Psoas muscle (tissue), 7 donors: ENCODE measurements at regions not wholly inside any gene's neighbourhood (a gene's known extent, or its start where the extent isn't known, plus 50 kb on each side); places are given as distances from the start of the nearest gene placed in this dataset.

ENCODE experiments used
- ATAC-seq, 4 donors: fragments of 200-7000 bp; cut with Tn5 transposase; one replicate each; pipeline ENCODE4 v1.9.1; 2020; ENCODE audit warnings: moderate library complexity in 3 of 4, mild to moderate bottlenecking in 2 of 4
- DNase-seq, 2 donors: peaks; one replicate each; pipeline ENCODE4 v3.0.0-alpha.2; 2020
- H3K27ac ChIP-seq: fragments of 200-600 bp; one replicate; pipeline ENCODE4 v1.8.0; 2022
- H3K27me3 ChIP-seq, 3 donors: fragments of 200-600 bp in 1 of 3; one replicate each; pipeline versions ENCODE4 v1.6.1 to v1.8.0; 2013 to 2022; ENCODE audit warnings: low read length in 2 of 3, mild to moderate bottlenecking in 2 of 3, moderate library complexity in 1 of 3; ENCODE audit not compliant: insufficient read depth in 3 of 3
- H3K36me3 ChIP-seq, 2 donors: fragments of 200-600 bp in 1 of 2; one replicate each; pipeline versions ENCODE4 v1.6.1 to v1.8.0; 2013 to 2022; ENCODE audit warnings: low read depth in 1 of 2, mild to moderate bottlenecking in 1 of 2, moderate library complexity in 1 of 2; ENCODE audit not compliant: insufficient read depth in 1 of 2
- H3K4me1 ChIP-seq: fragments of 200-600 bp; one replicate; pipeline ENCODE4 v1.8.0; 2022
- H3K4me3 ChIP-seq: fragments of 200-600 bp; one replicate; pipeline ENCODE4 v1.8.0; 2022; ENCODE audit warnings: mild to moderate bottlenecking
- H3K9me3 ChIP-seq: fragments of 200-600 bp; one replicate; pipeline ENCODE4 v1.8.0; 2022
- CTCF ChIP-seq: fragments of 200-600 bp; IDR thresholded peaks from one replicate; pipeline ENCODE4 v1.8.0; 2022; ENCODE audit warnings: antibody characterized with exemption
- WGBS, 3 donors: extraction: QIAGEN DNeasy Blood & Tissue Kit; methylation state at CpG; one replicate each; pipeline versions ENCODE4 v1.1.6 to v1.1.7; 2013; 5-methylcytosine and 5-hydroxymethylcytosine counted together
- intact Hi-C, 2 donors: fragments of 100-400 bp; cut with DNase I; formaldehyde crosslinking; loops; one replicate each; pipeline versions ENCODE4 v1.11.0 to v1.14.2; 2022
- donor health status: healthy with polysubstance abuse.
- donor health status: DM: no; HTN: no; CAD: no; lungs with moderate emphysema.
- donor health status: Bipolar disorder and iron deficiency.
- donor health status: healthy.
- donor health status: DM: yes; HTN: yes; CAD: no.
- donor health status: DM: no; HTN: no; CAD: no.
- donor health status: DM: yes; HTN: yes; CAD: no.

GRCh38 chr4:111793433-111794091, 351.7 kb upstream of the FAM241A start:
- no peak for ATAC-seq

GRCh38 chr4:111797455-111798163, 347.6 kb upstream of the FAM241A start:
- H3K9me3 ChIP-seq: no peaks in the 10 kb centered on the region
- ATAC-seq (no peak), DNase-seq (no peak)
- no peaks in the 10 kb centered on the region for H3K36me3 ChIP-seq
- no peaks in the 10 kb centered on the region for H3K4me1 ChIP-seq
- no peak overlapping the region for H3K4me3 ChIP-seq
- no peak overlapping the region for H3K27ac ChIP-seq
- WGBS, 3 donors: 80 to 83% (median 81%) methylated on average over 5 of the region's 5 CpGs
- intact Hi-C loops: no loop called here
- no peak for TF ChIP-seq CTCF
- H3K27me3 ChIP-seq: no peaks in the 10 kb centered on the region

More at GRCh38 chr4:111793433-111794091, 351.7 kb upstream of the FAM241A start:
- no peak for DNase-seq
- Histone ChIP-seq H3K4me1 (no peaks in the 10 kb centered on the region), H3K4me3 (no peak overlapping the region), H3K27ac (no peak overlapping the region), H3K9me3 (no peaks in the 10 kb centered on the region), H3K36me3 (no peaks in the 10 kb centered on the region), H3K27me3 (peaks cover 0 to 12% (median 0%) of the 10 kb centered on the region in 3 donors)
- WGBS, 3 donors: 64 to 71% (median 70%) methylated on average over 2 of the region's 2 CpGs
- intact Hi-C loops: no loop called here
- TF ChIP-seq CTCF: no peak

DNA sequence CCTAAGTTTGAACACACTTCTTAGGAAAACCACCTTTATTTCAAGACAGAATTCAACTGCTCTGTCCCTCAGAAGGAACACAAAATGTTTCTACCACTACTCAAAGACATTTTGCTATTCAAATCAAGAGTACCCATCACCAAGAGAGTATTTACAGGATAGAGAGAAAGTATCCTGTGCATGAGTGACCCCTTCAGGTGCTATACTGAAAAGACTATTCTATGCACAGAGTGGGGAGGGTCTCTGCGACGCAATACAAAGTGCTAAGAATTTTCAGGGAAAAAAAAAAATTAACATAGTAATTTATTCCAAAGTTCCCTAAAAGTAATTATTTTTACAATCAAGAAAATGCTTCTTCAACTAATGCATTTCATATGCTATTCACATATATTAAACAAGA, 346.4 kb upstream of the FAM241A start:
- DNase-seq (no peak), ATAC-seq (no peak)
- 65 to 87% (median 79%) methylated on average over 2 of the region's 2 CpGs for WGBS, 3 donors
- TF ChIP-seq CTCF: no peak
- H3K27ac ChIP-seq: no peak overlapping the region
- no peaks in the 10 kb centered on the region for H3K36me3 ChIP-seq
- H3K27me3 ChIP-seq: no peaks in the 10 kb centered on the region
- no peak overlapping the region for H3K4me3 ChIP-seq
- intact Hi-C loops: no loop called here
- no peaks in the 10 kb centered on the region for H3K9me3 ChIP-seq
- H3K4me1 ChIP-seq: no peaks in the 10 kb centered on the region

DNA sequence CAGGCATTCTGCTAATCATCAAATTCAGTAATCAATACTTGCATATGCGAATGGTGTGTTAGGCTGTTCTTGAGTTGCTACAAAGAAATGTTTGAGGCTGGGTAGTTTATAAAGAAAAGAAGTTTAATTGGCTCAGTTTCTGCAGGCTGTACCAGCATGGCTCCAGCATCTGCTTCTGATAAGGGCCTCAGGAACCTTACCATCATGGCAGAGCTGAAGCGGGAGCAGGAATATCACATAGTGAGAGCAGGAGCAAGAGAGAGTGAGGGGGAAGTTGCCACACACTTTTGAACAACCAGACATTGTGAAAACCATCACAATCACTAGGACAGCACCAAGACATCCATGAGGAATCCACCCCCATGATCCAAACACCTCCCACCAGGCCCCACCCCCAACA, 344.7 kb upstream of the FAM241A start:
- Histone ChIP-seq H3K27me3 (no peaks in the 10 kb centered on the region), H3K36me3 (no peaks in the 10 kb centered on the region), H3K9me3 (no peaks in the 10 kb centered on the region), H3K4me3 (no peak overlapping the region), H3K27ac (no peak overlapping the region), H3K4me1 (no peaks in the 10 kb centered on the region)
- 77 to 93% (median 89%) methylated on average over 2 of the region's 2 CpGs for WGBS, 3 donors
- intact Hi-C loops: no loop called here
- no peak for TF ChIP-seq CTCF
- ATAC-seq (no peak), DNase-seq (no peak)
